ENCODE measurements at regions not wholly inside any gene's neighbourhood (a gene's known extent, or its start where the extent isn't known, plus 50 kb on each side); places are given as distances from the start of the nearest gene placed in this dataset.

- TF ChIP-seq PRDM2 (tag by site-specific recombination; IDR thresholded peaks at IDR 0.05; ENCODE audit: borderline replicate concordance) (no peak), ZNF623 (tag by site-specific recombination; IDR thresholded peaks at IDR 0.05) (no peak), ZSCAN16 (tag by site-specific recombination; IDR thresholded peaks at IDR 0.05) (no peak), ZNF426 (tag by site-specific recombination; IDR thresholded peaks at IDR 0.05) (no peak), ZNF239 (tag by site-specific recombination; IDR thresholded peaks at IDR 0.05) (no peak), HIC1 (tag by site-specific recombination; IDR thresholded peaks at IDR 0.05) (no peak), ZNF138 (tag by site-specific recombination; IDR thresholded peaks at IDR 0.05; ENCODE audit: borderline replicate concordance) (no peak), ZNF155 (tag by site-specific recombination; IDR thresholded peaks at IDR 0.05) (no peak), ZNF10 (tag by site-specific recombination; IDR thresholded peaks at IDR 0.05) (no peak), ZNF501 (tag by site-specific recombination; IDR thresholded peaks at IDR 0.05) (no peak), ZNF148 (tag by site-specific recombination; IDR thresholded peaks at IDR 0.05; ENCODE audit: borderline replicate concordance) (no peak), ZNF266 (tag by site-specific recombination; IDR thresholded peaks at IDR 0.05; ENCODE audit: low read depth) (no peak)
Measured at GRCh38 chr20:60804918-60805630, 447.0 kb upstream of the CDH4 start (continued).

GRCh38 chr20:60806354-60806753, 445.7 kb upstream of the CDH4 start:
- POLR2A ChIA-PET: no interaction called here
- no peak overlapping the region for H3K4me3 ChIP-seq (ENCODE audit: low read depth, low read length)
- no peaks in the 10 kb centered on the region for H3K36me3 ChIP-seq (ENCODE audit: control insufficient read depth in 2 of 2, insufficient read depth in 1 of 2, low read length in 2 of 2)
- CTCF ChIA-PET: no interaction called here
- H3K4me1 ChIP-seq (ENCODE audit: control insufficient read depth, insufficient read depth, low read length): no peaks in the 10 kb centered on the region
- H3K9me3 ChIP-seq (ENCODE audit: control insufficient read depth, insufficient read depth, low read depth, low read length): no peaks in the 10 kb centered on the region
- H3K27ac ChIP-seq (ENCODE audit: extremely low read depth, low read depth, low read length): no peak overlapping the region
- TF ChIP-seq OSR2 (tag by site-specific recombination; IDR thresholded peaks at IDR 0.05) (no peak), ATF2 (tag by site-specific recombination; IDR thresholded peaks at IDR 0.05; ENCODE audit: low read depth) (no peak), ZNF513 (tag by site-specific recombination; IDR thresholded peaks at IDR 0.05) (no peak), PRDM2 (tag by site-specific recombination; IDR thresholded peaks at IDR 0.05; ENCODE audit: borderline replicate concordance) (no peak)

All from HEK293 (cell line).